Activated CD8-positive, alpha-beta memory T cell treated with anti-CD3 and anti-CD28 coated beads for 4 hours (primary cell): ENCODE measurements at regions not wholly inside any gene's neighbourhood (a gene's known extent, or its start where the extent isn't known, plus 50 kb on each side); places are given as distances from the start of the nearest gene placed in this dataset.
"Not testable (repeated sequence)": the region's sequence is repeated elsewhere in the genome, so short reads cannot be mapped to it uniquely, and the experiment has no call there.

Source experiments
- DNase-seq, 2 donors: peaks; one replicate each; pipeline ENCODE4 v3.0.0-alpha.2; 2020; ENCODE audit warnings: low read depth in 2 of 2

DNA sequence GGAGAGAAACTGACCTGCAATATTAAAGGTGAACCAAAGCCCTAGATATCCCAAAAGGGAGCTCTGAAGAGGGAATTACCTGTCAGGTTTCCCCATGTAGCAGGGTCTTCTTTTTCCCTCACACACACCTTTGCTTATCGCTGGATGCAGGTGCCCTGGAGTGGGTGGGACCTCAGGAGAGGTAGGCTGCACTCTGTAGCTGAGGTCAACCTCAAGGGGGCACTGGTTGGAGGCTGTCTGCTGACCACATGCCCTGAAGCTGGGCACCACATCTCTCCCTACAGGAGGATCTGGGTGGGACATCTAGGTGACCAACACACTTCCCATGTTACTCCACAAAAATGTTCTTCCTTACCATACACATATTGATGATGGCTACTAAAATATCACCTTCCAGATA, 298.7 kb upstream of the USP25 start:
- DNase-seq = no peak

DNA sequence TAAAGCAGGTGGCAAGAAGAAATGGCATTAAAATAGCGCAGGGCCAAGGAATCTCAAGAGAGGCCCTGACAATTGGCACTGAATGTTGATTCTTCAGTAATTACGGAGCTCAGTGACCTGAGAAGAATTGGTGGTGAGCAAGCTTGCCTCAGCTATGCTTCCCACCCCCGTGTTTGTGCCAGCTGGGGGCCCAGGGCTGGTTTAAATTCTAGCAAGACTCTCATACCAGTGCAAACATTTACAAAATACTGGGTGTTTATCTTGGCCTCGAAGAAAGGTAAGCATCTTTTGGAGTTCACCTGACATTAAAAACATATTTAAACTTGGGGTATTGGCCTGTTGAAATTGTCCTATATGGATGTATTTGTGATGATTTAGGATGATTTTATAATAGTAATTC, 296.7 kb upstream of the USP25 start:
- DNase-seq = no peak

DNA sequence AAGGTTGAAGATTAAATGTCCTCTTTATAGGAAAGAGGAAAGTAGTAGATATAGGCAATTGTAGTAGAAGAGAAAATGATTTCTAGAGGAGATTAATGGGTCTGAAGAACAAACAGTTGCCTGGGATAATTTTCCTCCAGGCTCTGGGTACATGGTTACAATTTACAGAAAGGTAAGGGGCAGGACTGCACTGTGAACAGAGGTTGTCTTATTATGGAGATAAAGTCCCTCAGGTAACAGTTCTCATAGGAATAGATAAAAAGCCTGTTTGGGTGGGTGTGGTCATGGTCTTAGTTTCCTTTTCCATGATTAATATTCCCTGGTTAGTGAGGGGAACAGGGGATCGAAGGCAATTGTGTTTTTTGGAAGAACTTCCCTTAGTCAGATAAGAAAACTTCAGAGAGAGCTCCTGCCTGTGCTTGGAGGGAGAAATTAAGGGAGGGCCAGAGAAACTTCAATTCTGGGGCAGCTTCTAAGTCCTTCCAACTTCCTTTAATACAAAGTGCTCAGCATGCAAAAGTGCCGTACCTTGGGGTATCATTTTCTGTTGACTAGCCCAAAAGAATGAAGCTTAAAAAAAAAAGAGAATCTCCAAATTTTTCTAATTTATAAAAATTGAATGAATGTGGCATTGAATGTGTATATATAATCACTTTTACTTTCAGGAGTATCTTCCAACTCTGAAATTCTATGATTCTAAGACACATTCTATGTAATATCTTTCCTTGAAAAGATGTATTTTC, 295.4 kb upstream of the USP25 start:
- no peak for DNase-seq

DNA sequence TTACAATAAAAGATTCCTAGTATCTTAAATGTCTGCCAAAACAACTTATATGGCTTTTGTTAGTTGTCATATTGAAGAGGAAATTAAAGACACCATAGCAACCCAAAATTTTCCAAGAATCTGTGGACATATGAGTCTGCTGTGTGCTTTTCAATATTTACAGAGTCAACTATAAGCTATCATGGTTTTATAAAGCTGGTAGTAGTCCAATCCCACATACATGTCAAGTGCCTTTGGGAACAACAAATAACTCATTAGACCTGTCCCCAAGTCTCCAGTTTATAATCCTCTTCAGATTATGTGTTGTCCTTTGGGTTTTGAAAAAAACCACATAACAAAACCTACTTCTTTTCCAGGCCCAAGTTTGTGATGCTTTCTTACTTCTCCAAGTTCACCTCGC, 293.8 kb upstream of the USP25 start:
- no peak for DNase-seq

DNA sequence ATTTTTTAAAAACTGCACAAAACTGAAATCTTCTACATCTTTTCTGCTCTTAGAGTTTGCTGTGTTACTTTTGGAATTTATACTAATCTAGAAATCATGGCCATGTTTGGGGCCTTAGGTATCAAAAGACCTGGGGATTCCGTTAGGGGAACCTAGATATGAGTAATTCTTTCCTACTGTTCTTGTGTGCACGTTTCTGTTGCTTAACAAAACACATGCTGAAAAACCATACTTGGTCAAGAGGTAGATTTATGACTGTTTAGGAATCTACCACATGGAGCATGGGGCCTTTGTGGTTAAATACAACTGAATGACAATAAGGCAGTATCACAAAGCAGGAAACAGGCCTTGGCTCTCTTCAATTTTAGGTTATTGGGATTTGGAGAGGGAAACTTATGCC, 291.9 kb upstream of the USP25 start:
- DNase-seq = no peak

DNA sequence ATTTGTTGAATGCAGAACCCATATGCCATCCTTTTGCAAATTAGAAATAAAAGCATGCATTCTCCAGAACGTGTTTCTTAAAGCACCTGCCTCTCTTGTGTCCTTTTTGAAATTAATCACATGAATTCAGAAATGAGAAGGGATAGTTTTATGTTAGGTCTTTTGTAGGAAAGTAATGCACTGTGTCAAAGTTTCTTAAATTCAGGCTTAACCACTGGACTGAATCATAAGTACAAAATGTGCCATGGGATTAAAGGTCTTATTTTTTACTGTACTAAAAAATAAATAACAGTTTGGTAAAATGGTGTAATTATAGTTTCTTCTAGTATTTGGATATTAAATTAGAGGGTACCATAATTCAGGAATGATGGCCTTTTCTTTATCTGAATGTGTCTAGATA, 290.1 kb upstream of the USP25 start:
- no peak for DNase-seq

DNA sequence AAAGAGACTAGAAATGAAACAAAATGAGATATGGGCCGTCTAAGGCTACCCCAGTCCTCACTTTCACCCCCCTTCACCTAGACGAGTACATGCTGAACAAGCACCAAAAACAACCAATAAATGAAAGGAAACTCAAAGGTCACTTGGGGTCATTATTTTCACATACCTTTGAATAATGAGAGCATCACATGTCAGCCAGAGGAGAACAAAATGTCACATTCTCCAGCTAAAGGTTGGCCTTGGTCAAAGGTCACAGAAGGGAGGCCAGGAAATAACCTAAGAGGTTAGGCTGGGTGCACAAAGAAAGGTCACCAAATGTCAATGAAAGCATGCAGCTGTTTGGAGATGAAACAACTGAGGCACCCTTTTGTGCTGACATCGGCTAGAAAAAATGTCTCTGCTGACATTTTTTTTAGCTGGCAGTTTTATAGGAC, 288.7 kb upstream of the USP25 start:
- DNase-seq = no peak

DNA sequence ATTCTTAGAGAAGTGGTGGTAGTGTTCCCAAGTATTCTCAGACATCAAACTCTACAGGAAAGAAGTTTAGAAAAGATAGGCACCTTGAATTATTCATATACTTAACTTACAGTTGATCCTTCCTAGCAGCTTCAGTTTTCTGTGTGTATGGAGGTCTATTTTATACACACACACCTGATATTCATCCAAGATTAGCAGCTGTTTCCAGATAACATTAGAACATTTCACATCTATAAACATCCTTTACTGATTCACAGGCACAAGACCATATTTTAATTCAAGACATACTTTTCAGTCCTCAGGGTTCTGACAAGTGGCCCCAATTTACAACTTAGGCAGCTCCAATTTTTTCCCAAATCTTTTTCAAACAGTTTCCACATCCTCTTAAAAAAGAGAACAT, 287.8 kb upstream of the USP25 start:
- DNase-seq = no peak

DNA sequence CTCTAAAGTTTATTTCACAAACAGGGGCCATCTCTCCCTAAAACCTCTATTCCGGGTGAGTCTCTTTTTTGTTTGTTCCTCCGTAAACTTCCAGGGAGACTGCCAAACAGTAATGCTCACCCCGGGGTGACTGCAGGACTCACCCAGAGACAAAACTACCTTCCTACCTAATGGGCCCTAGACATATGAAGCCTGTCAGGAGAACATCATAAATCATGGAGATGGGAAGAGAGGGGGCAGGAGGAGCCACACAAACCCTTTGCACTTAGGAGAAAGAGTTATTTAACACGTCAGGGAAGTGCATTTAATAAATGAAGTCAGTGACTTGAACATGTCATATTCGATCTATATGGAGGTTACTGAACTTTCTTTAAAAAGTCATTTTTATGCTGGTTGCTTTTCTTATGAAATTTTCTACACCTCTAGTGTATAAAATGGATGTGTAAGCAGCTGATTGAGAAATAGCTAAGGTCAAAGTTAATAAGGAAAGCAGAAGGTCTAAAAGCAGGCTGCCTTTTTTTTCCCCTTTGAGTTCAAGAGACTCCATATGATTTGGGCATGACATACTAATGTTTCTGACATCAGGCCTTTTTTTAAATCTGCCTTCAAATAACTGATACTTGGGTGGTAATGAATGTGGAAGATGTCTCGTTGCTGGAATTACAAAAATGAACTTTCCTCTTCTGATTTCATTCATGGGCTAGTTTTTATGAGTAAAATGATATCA, 286.9 kb upstream of the USP25 start:
- DNase-seq = no peak

DNA sequence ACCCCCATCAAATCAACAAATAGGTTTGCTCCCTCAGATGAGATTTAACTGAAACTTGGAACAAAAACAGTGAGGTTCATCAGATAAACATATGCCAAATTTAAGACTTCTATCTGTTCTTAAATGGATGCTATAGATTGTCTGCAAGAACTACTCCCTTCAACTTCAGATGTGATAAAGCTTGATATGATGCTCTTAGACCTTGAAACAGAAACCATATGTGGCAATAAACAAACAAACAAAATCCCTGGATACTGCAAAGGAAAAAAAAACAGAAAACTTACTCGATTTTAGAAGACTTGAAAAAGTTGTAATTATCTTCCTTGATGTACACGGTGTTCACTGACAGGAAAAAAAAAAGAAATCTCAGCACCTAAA, 286.1 kb upstream of the USP25 start:
- DNase-seq = no peak

DNA sequence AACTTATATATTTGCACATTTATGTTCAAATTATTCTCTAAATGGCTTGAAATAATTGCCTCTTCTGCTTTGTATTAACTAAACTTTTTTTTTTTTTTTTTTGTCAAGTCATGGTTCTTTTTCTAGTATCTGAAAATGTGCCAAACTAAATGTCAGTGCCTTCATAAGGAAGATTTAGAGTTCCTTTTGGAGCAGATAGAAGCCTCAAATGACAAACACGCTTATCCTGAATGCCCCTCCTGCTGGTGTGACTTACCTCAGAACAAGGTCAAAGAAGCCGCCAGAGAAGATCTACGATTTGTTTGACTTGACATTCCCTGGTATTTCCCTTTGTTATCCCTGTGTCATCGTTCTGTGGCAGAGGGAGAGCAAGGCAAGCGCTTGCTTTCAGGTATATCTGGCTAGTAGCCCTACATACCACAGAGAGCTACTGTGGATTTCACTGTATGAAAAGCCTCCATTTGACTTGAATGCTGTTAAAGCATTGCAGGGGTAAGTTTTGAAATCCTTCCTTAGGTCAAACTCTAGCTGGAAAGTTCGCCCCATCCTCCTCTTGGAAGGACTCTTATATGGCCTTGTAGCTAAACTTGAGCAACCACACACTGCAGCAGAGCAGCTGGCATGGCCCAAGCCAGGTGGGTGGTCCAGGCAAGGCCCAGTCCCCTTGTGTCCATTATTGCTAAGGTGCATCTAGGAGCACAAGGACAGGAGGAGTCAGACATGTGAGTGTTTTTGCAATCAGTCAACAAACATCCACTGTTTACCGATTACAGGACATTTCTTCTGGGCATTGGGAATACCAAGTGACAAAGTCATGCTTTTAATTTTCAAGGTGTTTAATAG, 285.4 kb upstream of the USP25 start:
- DNase-seq = no peak

DNA sequence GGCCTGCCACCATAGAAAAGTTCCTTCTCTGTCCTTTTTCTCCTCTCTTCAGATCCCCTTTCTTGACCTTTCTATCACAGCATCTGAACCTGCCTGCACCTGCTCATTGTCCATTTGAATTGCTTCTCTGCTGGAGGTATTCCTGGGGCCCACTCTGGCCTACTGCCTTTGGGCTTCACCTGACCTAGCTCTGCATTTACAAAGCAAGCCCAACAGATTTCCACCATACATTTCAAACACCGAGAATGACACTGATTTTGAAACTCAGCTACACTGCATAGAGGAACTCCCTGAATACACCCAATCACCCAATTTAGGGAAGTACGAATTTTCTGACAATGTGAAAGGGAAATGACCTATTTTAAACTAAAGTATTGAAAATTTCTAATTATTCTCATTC, 284.5 kb upstream of the USP25 start:
- no peak for DNase-seq

DNA sequence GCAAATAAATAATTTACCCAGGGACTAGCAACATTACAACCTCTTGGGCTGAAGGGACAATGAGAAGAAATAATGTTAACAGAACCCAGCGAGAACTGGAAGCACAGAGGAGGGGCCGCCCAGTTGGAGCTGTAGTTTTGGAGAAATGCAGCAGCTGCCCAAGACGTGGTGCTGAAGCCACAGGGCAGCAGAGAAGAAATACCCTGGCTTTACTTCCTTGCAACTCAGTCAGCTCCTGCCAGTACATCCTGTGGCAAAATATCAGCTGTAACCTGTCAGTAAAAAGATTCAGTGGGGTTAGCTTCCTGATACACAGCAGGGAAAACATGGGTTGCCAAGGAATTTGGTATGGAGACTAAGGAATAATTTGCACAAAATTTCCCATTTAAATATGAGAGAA, 283.6 kb upstream of the USP25 start:
- DNase-seq = no peak

DNA sequence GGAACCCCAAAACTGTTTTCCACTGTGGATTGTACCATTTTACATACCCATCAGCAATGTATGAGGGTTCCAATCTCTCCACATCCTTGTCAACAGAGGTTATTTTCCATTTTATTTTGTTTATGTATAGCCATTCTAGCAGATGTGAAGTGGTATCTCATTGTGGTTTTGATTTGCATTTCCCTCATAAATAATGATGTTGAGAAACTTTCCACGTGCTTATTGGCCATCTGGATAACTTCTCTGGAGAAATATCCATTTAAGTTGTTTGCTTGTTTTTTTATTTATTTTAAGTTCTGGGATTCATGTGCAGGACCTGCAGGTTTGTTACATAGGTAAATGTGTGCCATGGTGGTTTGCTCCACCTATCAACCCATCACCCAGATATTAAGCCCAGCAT, 280.2 kb upstream of the USP25 start:
- no peak for DNase-seq

DNA sequence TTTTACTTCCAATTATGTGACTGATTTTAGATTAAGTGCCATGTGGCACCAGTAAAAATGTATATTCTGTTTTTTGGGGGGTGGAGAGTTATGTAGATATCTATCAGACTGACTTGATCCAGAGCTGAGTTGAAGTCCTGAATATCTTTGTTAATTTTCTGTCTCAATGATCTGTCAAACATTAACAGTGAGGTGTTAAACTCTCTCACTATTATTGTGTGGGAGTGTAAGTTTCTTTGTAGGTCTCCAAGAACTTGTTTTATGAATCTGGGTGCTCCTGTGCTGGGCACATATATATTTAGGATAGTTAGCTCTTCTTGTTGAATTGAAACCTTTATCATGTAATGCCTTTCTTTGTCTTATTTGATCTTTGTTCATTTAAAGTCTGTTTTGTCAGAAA, 276.5 kb upstream of the USP25 start:
- DNase-seq = no peak

DNA sequence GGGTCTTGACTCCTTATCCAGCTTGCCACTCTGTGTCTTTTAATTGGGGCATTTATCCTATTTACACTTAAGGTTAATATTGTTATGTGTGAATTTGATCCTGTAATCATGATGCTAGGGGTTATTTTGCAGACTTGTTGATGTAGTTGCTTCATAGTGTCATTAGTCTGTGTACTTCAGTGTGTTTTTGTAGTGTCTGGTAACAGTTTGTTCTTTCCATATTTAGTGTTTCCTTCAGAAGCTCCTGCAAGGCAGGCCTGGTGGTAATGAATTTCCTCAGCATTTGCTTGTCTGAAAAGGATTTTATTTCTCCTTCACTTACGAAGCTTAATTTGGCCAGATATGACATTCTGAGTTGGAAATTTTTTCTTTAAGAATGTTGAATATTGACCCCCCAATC, 276.0 kb upstream of the USP25 start:
- not testable (repeated sequence) for DNase-seq

DNA sequence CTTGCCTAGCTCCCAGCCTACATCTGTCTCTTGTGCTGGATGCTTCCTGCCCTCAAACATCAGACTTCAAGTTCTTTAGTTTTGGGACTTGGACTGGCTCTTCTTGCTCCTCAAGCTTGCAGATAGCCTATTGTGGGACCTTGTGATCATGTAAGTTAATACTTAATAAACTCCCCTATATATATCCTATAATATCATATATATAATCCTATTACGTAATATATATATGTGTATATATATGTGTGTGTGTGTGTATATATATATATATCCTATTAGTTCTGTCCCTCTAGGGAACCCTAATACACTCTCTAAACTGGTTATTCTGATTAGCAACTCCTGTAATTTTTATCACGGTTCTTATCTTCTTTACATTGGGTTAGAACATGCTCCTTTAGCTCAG, 274.9 kb upstream of the USP25 start:
- not testable (repeated sequence) for DNase-seq

DNA sequence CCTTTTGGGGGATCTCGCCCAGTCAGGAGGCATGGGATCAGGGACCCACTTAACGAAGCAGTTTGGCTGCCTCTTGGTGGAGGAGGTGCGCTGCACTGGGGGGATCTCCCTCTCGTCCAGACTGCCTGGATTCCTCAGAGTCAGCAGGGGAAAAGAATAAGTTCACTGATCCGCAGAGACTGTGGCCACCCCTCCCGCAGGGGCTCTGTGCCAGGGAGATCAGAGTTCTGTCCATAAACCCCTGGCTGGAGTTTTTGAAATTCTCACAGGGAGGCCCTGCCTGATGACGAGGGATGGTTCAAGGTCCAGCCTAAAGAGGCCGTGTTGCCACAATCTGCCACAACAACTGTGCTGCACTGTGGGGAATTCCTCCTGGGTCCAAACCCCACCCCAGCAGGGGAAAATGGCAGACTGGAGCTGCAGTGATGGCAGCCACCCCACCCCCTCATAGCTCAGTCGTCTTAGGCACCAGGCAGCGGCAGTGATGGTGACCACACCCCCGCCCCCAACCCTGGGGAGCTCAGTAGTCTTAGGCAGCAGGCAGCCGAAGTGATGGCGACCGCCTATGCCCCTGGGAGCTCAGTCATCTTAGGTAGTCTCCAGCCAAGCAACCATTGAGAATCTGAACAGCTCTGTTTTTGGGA, 273.8 kb upstream of the USP25 start:
- no peak for DNase-seq

DNA sequence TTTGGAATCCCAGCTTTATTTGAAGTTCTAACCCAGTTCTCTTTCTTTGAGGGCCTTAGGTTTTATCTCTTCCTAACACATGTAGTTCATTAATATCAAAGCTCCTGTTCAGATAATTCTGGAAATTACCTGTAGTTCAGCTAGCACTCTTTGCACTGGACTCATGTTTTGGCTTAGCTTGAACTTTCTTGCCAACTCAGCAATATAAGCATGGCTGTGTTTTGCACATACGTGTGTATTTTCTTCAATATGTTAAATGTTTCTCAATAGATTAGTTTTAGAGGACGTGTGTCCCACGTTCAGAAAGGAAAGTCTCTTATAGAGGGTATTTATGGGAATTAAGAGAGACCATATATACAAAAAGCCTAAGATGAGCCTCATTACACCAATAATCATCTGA, 271.8 kb upstream of the USP25 start:
- no peak for DNase-seq

DNA sequence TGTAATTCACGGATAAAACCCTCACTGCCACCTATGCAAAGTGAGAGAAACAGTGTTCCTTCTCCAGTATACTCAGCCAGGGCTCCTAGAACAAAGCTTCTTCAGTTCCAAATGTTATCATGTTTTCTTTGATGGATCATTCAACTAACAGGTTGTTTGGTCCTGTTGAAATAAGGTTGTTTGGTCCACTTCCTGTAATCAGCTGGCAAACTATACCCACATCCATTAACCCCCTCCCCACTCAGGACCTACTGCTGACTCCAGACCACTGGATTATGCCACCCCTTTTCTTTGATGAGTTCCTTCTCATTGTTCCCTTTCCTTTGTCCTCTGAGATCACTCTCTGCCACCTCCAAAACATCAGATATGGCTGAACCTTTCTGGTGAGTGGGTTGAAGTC, 267.7 kb upstream of the USP25 start:
- DNase-seq = no peak

DNA sequence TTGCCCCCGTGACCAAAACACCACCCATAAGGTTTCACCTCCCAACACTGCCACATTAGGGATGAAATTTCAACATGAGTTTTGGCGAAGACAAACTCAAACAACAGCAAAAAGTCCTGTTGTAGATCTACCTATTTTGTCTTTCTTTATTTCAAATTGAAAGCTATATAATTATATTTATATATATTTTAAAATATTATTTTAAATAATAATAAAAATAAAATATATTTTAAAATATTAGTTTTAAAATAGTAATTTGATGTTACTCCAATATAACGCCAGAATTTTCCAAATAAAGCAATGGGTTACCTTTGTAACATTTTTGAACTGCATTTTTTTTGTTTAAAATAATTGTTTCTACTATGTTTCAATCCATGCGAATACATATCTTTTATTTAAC, 263.5 kb upstream of the USP25 start:
- DNase-seq = no peak

DNA sequence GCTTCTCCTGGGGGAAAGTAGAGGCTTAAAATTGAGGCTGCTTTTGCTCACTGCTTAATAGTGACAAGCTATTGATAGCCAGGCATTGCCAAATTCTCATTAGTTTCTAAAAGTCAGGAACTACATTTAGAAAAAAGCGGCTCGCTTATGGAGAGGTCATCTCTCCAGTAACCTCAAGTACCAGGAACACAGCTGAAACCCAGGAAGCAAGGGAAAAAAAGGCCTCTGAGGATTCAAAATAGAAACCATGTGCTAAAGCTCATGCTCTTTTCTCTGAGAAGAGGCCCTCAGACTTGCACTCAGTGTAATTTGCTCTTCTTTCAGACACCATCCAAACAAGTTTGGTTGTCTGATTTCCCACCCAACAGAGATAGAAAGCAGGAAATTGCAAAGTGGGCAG, 261.4 kb upstream of the USP25 start:
- no peak for DNase-seq
